Retina (tissue), 1 donor: ENCODE measurements at regions not wholly inside any gene's neighbourhood (a gene's known extent, or its start where the extent isn't known, plus 50 kb on each side); places are given as distances from the start of the nearest gene placed in this dataset.
A peak's percentile ranks its signal among the peaks of the same experiment; 100 is the strongest.

ENCODE experiments used
- DNase-seq: peaks from one replicate; pipeline ENCODE4 v3.0.0-alpha.2; 2016

GRCh38 chr2:78870343-78870967, 155.0 kb upstream of the REG3G start:
- no peak for DNase-seq

DNA sequence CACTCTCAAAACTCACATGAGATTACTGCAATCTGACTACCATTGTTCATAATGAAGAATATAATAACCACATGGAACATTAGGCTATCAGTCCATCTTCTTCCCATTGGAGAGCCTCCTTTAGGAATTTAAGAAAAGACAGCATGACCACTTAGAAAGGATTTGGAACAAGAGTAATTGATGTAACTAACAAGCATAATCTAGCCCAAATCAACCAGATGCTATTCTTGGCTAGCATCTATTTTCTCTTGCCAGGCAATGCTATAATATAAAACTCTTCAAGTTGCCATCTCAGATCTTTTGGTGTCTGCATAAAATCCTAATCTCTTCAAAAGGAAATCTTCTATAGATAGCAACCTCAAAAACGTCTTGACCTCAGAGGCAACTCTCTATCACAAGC, 152.0 kb upstream of the REG3G start:
- no peak for DNase-seq

DNA sequence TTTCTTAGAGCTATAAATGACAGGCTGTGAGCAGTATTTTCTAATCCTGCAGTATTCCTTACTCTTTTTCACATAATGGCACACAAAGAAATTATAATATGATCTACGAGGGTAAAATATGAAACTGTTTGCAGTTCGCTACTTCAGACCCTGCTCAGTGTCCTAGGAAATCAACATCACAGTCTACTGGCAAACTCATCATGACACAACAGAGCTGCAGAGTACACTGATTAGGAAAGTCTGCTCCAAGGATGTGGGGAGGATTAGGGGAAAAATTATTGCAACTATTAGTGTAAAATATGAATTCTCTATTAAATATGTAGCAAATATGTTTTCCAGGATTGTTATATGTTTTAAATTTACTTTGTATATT, 149.2 kb upstream of the REG3G start:
- DNase-seq: peak; percentile 7

DNA sequence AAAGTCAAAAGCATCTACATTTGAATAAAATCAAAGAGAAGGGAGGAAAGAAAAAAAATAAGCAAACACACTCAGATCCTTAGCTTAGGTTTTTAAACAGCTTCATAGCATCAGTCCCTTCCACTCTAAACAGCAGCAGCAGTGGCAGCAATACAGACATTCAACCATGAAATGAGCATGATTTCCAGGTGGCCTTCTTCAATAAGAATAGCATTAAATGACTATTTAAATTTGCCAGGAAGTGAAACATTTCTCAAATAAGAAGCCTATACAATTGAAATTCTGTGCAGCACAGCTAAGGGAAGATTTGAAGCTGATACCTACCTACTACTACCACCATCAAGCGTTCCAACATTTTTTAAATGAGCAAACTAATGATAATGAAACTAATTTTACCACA, 138.1 kb upstream of the REG3G start:
- no peak for DNase-seq

GRCh38 chr2:78890935-78891334, 134.6 kb upstream of the REG3G start:
- DNase-seq: no peak

- DNase-seq: no peak
Measured at GRCh38 chr2:78892295-78892694, 133.2 kb upstream of the REG3G start.

DNA sequence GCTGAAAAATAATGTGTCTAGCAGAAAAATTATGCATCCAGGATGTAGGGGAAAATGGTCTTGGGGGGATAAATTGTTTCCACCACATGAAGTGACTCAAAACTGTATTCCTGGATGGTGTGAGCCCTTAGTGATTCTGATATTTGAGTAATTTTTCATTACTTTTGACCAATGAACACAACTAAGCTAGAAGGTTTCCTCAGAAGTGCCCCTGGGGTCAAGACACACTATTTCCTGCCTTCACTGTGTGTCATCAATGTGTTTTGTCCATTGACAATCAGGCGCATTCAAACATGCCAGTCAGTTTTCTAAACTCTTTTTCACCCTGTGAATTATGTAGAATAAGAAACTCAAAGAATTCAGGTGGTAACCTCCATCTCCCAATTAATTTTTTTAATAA, 130.5 kb upstream of the REG3G start:
- DNase-seq: no peak

GRCh38 chr2:78896536-78896935, 129.0 kb upstream of the REG3G start:
- no peak for DNase-seq

DNA sequence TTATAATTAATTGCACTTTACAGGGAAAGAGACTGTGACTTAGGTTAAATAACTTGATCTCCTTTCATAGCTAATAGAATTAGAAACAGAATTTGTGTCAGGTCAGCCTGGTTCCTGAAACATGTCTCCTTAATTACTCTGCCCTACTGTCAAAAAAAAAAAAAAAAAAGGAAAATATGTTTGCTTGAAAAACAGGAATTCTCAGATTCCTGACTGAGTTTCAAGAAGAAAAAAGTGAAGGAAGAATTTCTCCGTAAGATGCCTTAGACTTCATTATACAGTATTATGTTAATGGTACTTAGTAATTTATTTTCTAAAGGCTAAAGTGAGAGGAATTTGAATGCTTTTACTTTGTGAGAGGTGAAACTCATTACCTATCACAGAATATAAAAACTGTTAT, 118.4 kb upstream of the REG3G start:
- DNase-seq: no peak

DNA sequence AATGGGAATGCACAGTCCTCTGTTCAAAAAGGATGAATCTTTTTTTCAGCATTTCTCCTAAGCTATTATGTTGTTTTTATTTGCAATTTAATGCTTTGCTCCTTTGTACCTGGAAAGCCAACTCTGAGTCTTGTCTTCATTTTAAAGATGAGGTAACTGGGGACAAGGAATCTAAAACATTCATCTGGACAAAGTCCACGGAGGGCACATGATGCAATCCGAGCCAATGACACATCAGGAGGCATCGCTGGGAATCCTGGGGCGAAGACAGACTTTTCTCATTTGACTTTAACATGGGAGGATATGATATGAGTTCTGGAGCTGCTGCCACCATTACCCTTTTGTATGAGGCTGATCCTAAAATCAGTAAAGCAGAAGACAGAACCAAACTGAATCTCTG, 116.5 kb upstream of the REG3G start:
- no peak for DNase-seq

- peak; percentile 9 for DNase-seq
Measured at GRCh38 chr2:78910376-78910775, 115.1 kb upstream of the REG3G start.

DNA sequence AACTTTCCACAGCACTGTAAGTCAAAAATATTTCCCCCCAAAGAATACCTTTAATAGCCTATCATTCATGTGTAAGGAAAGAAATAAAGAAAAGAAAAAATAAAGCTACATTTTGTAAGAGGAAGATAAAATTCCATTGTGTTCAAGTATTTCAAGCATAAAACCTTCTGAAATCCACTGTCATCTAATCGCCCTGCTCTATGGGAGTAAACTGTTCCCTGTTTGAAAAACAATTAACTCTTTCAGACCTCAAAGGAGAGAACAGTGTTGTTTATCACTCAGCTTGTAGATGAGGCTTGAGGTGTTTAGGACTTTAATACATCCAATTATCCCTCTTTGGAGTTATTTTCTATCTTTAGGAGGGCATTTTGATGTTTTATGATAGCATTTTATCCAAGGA, 112.2 kb upstream of the REG3G start:
- DNase-seq: no peak

DNA sequence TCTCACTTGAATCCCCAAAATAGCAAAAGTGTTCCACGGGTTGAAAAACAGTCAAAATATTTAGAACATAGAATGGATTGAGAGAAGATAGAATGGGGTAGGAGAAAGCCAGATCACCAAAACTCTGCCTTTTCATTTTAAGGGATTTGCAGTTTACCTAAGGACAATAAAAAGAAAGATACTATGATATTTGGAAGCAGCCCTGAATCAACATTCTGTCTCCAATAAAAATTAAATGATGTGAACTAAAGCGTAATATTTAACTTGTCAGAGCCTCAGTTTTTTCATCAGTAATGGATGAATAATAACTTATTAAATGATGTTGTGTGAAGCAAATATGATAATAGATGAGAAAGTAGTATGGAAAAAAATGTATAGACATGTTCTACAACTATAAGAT, 100.2 kb upstream of the REG3G start:
- no peak for DNase-seq

DNA sequence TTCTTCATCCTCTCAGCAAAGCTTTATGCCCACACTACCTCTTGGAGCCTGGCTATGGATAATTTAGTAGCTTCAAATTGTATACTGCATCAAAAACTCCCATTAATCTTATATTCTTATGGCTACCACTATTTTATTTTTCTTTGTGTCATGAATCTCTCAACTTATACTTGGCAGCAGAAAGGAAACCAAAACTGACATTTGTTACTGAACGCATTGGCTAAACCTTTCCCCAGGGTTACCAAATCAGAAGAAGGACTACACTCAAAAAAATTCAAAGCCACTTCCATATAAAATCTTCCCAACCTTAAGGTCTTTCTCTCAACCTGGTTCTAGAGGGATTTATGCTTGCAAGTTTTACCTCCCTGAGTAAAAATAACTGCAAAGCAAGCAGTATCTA, 97.0 kb upstream of the REG3G start:
- DNase-seq: no peak

GRCh38 chr2:78940998-78941397, 84.5 kb upstream of the REG3G start:
- DNase-seq: peak; percentile 7

- no peak for DNase-seq
Measured at GRCh38 chr2:78941751-78942150, 83.8 kb upstream of the REG3G start.

DNA sequence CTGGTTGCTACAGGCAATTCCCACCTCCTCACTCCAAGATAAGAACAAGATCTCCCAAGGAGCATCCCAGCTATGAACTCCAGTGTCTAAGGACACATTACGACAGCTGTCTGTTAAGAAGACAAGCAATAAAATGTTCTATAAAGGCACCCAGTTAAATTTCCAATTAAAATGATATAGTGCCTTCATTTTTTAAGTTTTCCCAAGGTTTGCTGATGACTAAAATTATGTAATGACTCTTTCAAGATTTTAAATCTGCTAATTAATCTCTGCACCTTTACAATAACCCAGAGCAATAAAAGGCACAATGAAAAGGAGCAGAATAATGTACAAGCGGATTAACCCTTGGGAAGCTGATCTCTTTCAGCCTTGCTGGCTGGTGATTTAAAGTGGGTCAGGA, 61.6 kb upstream of the REG3G start:
- DNase-seq: no peak

GRCh38 chr2:78967294-78967693, 58.2 kb upstream of the REG3G start:
- no peak for DNase-seq

- no peak for DNase-seq
Measured at GRCh38 chr2:78973630-78974029, 51.9 kb upstream of the REG3G start.
